Fibroblast of villous mesenchyme (primary cell): ENCODE measurements at regions not wholly inside any gene's neighbourhood (a gene's known extent, or its start where the extent isn't known, plus 50 kb on each side); places are given as distances from the start of the nearest gene placed in this dataset.

Experiments used
- DNase-seq: peaks from one replicate; pipeline ENCODE4 v3.0.0-alpha.2; 2010; ENCODE audit warnings: low read depth
- H3K4me3 ChIP-seq: 2 replicates; pipeline ENCODE4 v1.5.1; 2011; ENCODE audit warnings: low read depth, mild to moderate bottlenecking, low read length
- TF ChIP-seq, protein P1 (sequence below): IDR thresholded peaks from 2 replicates; pipeline ENCODE4 v1.5.1; 2012; ENCODE audit warnings: low read depth, mild to moderate bottlenecking, low read length; ENCODE audit not compliant: insufficient read depth

DNA sequence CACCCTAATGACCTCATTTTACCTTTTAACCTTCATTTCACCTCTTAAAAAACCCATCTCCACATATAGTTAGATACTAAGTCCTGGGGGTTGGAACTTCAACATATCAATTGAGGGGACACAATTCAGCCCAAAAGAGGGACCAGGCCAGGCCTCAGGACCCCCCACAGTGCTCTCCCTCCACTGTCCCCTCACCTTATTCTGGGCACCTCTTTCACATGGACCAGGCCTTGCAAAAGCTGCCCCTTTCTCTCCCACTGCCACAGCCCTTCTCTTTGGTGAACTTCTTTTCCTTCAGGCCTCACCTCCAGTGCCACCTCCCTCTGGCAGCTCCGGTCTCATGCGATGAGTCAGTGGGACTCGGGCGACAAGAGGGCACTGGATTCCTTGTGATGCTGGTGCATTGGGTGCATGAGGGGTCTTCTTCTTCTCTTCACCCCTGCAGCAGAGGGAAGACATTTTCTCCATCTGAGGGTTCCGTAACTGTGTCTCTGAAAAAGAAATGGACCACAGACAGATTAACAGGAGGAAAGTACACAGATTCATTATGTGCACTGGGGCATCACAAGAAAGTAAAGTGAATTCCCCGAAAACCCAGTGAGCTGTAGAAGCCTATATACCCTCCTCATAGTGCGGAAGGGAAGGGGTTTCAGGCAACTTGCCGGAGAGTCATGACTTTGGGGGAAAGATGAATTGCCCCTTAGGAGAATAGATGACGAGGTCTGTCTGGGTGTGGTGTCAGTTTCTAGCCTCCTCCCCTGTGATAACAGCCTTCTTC is 288.7 kb upstream of the IGFBP3 start:
- no peak for DNase-seq
- TF ChIP-seq, protein P1, sequence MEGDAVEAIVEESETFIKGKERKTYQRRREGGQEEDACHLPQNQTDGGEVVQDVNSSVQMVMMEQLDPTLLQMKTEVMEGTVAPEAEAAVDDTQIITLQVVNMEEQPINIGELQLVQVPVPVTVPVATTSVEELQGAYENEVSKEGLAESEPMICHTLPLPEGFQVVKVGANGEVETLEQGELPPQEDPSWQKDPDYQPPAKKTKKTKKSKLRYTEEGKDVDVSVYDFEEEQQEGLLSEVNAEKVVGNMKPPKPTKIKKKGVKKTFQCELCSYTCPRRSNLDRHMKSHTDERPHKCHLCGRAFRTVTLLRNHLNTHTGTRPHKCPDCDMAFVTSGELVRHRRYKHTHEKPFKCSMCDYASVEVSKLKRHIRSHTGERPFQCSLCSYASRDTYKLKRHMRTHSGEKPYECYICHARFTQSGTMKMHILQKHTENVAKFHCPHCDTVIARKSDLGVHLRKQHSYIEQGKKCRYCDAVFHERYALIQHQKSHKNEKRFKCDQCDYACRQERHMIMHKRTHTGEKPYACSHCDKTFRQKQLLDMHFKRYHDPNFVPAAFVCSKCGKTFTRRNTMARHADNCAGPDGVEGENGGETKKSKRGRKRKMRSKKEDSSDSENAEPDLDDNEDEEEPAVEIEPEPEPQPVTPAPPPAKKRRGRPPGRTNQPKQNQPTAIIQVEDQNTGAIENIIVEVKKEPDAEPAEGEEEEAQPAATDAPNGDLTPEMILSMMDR = no peak
- H3K4me3 ChIP-seq = no peak overlapping the region

GRCh38 chr7:46208635-46209525 is 287.8 kb upstream of the IGFBP3 start:
- DNase-seq = no peak
- H3K4me3 ChIP-seq = no peak overlapping the region
- TF ChIP-seq, protein P1 = no peak

GRCh38 chr7:46207931-46208634 is 287.0 kb upstream of the IGFBP3 start:
- H3K4me3 ChIP-seq = no peak overlapping the region
- TF ChIP-seq, protein P1 = no peak

GRCh38 chr7:46206476-46207060 is 285.5 kb upstream of the IGFBP3 start:
- TF ChIP-seq, protein P1 = no peak
- no peak for DNase-seq
- no peak overlapping the region for H3K4me3 ChIP-seq

More at GRCh38 chr7:46207931-46208634, 287.0 kb upstream of the IGFBP3 start:
- no peak for DNase-seq

GRCh38 chr7:46205478-46205877 is 284.4 kb upstream of the IGFBP3 start:
- TF ChIP-seq, protein P1 = no peak
- no peak overlapping the region for H3K4me3 ChIP-seq
- DNase-seq = no peak

DNA sequence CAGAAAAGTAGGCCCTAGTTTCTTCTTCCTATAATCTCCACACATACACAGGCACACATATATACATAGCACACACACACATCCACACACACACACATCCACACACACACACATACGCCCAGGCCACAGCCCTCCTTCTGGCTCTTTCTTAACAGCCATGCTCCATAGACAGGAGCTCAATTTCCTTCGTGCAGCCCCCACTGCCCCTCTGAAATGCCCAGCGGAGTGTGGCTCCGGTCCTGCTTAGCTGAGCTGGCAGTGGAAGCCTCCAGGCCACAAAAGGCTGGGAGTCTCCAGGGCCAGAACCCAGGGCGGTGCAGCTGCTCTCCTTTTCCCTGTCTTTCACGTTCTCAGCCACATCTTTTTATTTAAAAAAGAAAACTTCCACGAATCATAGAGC is 282.9 kb upstream of the IGFBP3 start:
- DNase-seq = no peak
- no peak overlapping the region for H3K4me3 ChIP-seq
- TF ChIP-seq, protein P1 = no peak
